Loucy (cell line): ENCODE measurements at regions not wholly inside any gene's neighbourhood (a gene's known extent, or its start where the extent isn't known, plus 50 kb on each side); places are given as distances from the start of the nearest gene placed in this dataset.

Experiments used
- H2AFZ ChIP-seq: fragments of 200-600 bp; sonication (generic); 2 replicates; pipeline ENCODE4 v1.6.0; 2016; ENCODE audit warnings: antibody characterized with exemption, mild to moderate bottlenecking, low read length, moderate library complexity
- H3F3A ChIP-seq: fragments of 200-600 bp; 2 replicates; pipeline ENCODE4 v1.6.0; 2016; ENCODE audit warnings: antibody characterized with exemption, low read depth, mild to moderate bottlenecking
- H3K27me3 ChIP-seq: fragments of 200-600 bp; sonication (generic); 2 replicates; pipeline ENCODE4 v1.6.1; 2014; ENCODE audit warnings: low read length, mild to moderate bottlenecking; ENCODE audit not compliant: insufficient read depth, poor library complexity, severe bottlenecking
- H3K36me3 ChIP-seq: fragments of 200-600 bp; sonication (generic); 2 replicates; pipeline ENCODE4 v1.6.1; 2016; ENCODE audit warnings: low read length; ENCODE audit not compliant: insufficient read depth
- H3K4me1 ChIP-seq: fragments of 200-600 bp; sonication (generic); 2 replicates; pipeline ENCODE4 v1.5.1; 2014; ENCODE audit warnings: low read length, mild to moderate bottlenecking; ENCODE audit not compliant: insufficient read depth, poor library complexity, severe bottlenecking
- H3K4me2 ChIP-seq: fragments of 200-600 bp; sonication (generic); 2 replicates; pipeline ENCODE4 v1.6.0; 2014; ENCODE audit warnings: antibody characterized with exemption, low read length, low read depth, mild to moderate bottlenecking; ENCODE audit not compliant: poor library complexity, severe bottlenecking
- H3K4me3 ChIP-seq: fragments of 200-600 bp; sonication (generic); 2 replicates; pipeline ENCODE4 v1.5.1; 2014; ENCODE audit warnings: low read length, mild to moderate bottlenecking, mixed read lengths; ENCODE audit not compliant: poor library complexity, severe bottlenecking
- H3K79me2 ChIP-seq: fragments of 200-600 bp; sonication (generic); 2 replicates; pipeline ENCODE4 v1.6.1; 2014; ENCODE audit warnings: low read length; ENCODE audit not compliant: insufficient read depth
- H3K9ac ChIP-seq: fragments of 200-600 bp; sonication (generic); 2 replicates; pipeline ENCODE4 v1.6.0; 2014; ENCODE audit warnings: mild to moderate bottlenecking, low read depth, low read length, moderate library complexity; ENCODE audit not compliant: poor library complexity, severe bottlenecking
- H3K9me2 ChIP-seq: fragments of 200-600 bp; sonication (generic); replicated peaks from 2 replicates; pipeline ENCODE4 v1.6.1; 2016; ENCODE audit warnings: low read depth, low read length, mixed read lengths
- H3K9me3 ChIP-seq: fragments of 200-600 bp; sonication (generic); 2 replicates; pipeline ENCODE4 v1.6.1; 2014; ENCODE audit warnings: mild to moderate bottlenecking, antibody characterized with exemption, low read length, low read depth; ENCODE audit not compliant: insufficient read depth
- H4K20me1 ChIP-seq: fragments of 200-600 bp; sonication (generic); 2 replicates; pipeline ENCODE4 v1.6.0; 2014; ENCODE audit warnings: antibody characterized with exemption, low read length, mild to moderate bottlenecking; ENCODE audit not compliant: insufficient read depth, poor library complexity, severe bottlenecking
- CTCF ChIP-seq: fragments of 200-600 bp; sonication (generic); conservative IDR thresholded peaks from 2 replicates; pipeline ENCODE4 v1.5.1; 2014; ENCODE audit warnings: mild to moderate bottlenecking, antibody characterized with exemption, low read length
- EZH2phosphoT487 ChIP-seq: fragments of 200-600 bp; IDR thresholded peaks from 2 replicates; pipeline ENCODE4 v1.6.1; 2018; ENCODE audit warnings: antibody characterized with exemption, mild to moderate bottlenecking, moderate library complexity, borderline replicate concordance

- no peaks in the 10 kb centered on the region for H3K9me2 ChIP-seq
- H2AFZ ChIP-seq = no peak overlapping the region
- H3F3A ChIP-seq = no peaks in the 10 kb centered on the region
- H3K4me3 ChIP-seq = no peak overlapping the region
- H3K27me3 ChIP-seq = no peaks in the 10 kb centered on the region
- TF ChIP-seq CTCF (no peak), EZH2phosphoT487 (no peak)
- H3K4me1 ChIP-seq = no peaks in the 10 kb centered on the region
- H3K4me2 ChIP-seq = no peak overlapping the region
- no peaks in the 10 kb centered on the region for H4K20me1 ChIP-seq
- no peaks in the 10 kb centered on the region for H3K79me2 ChIP-seq
- no peaks in the 10 kb centered on the region for H3K9me3 ChIP-seq
- no peak overlapping the region for H3K9ac ChIP-seq
- no peaks in the 10 kb centered on the region for H3K36me3 ChIP-seq
Measured at GRCh38 chr3:181568693-181569092, 143.0 kb upstream of the SOX2 start.

- no peak for TF ChIP-seq EZH2phosphoT487
- no peak for TF ChIP-seq CTCF
- no peaks in the 10 kb centered on the region for H3K79me2 ChIP-seq
- no peaks in the 10 kb centered on the region for H3K9me2 ChIP-seq
- no peaks in the 10 kb centered on the region for H3F3A ChIP-seq
- H3K27me3 ChIP-seq = no peaks in the 10 kb centered on the region
- no peak overlapping the region for H2AFZ ChIP-seq
- no peak overlapping the region for H3K4me2 ChIP-seq
- no peak overlapping the region for H3K9ac ChIP-seq
- H4K20me1 ChIP-seq = no peaks in the 10 kb centered on the region
- H3K36me3 ChIP-seq = no peaks in the 10 kb centered on the region
- no peaks in the 10 kb centered on the region for H3K9me3 ChIP-seq
- no peaks in the 10 kb centered on the region for H3K4me1 ChIP-seq
- no peak overlapping the region for H3K4me3 ChIP-seq
Measured at GRCh38 chr3:181568248-181568647, 143.5 kb upstream of the SOX2 start.

GRCh38 chr3:181567311-181568075 is 144.2 kb upstream of the SOX2 start:
- TF ChIP-seq EZH2phosphoT487 = no peak
- TF ChIP-seq CTCF = no peak
- H3F3A ChIP-seq = no peaks in the 10 kb centered on the region
- H3K4me3 ChIP-seq = no peak overlapping the region
- H3K4me1 ChIP-seq = no peaks in the 10 kb centered on the region
- H3K4me2 ChIP-seq = no peak overlapping the region
- H3K36me3 ChIP-seq = no peaks in the 10 kb centered on the region
- no peaks in the 10 kb centered on the region for H3K9me2 ChIP-seq
- H3K79me2 ChIP-seq = no peaks in the 10 kb centered on the region
- H3K9me3 ChIP-seq = no peaks in the 10 kb centered on the region
- no peak overlapping the region for H2AFZ ChIP-seq
- no peaks in the 10 kb centered on the region for H3K27me3 ChIP-seq
- no peaks in the 10 kb centered on the region for H4K20me1 ChIP-seq
- no peak overlapping the region for H3K9ac ChIP-seq
